GM21526 (cell line): ENCODE measurements at regions not wholly inside any gene's neighbourhood (a gene's known extent, or its start where the extent isn't known, plus 50 kb on each side); places are given as distances from the start of the nearest gene placed in this dataset.

Experiments used
- ATAC-seq: cut with Tn5 transposase; IDR thresholded peaks from one replicate; pipeline ENCODE4 v1.9.1; 2021; ENCODE audit warnings: moderate library complexity; ENCODE audit not compliant: unreplicated experiment, low FRiP score

DNA sequence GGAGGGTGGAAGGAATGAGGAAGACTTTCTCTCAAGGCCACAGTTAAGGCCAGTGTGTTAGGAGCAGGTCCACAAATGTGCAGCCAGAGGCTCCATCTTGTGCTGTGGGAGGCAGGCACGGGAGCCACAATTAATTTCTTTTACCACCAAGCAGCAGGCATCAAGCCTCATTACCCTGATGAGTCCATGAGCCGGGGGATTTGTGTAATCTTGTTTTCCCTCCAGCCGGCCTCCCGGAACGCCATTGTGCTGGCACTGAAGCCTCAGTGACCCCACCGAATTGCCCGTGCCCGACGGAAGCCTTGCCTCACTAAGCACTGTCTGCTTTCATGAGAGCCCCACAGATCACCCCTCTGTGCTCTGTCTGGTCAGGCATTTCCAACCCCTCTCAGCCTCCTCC lies 154.7 kb upstream of the STX18 start:
- no peak for ATAC-seq

DNA sequence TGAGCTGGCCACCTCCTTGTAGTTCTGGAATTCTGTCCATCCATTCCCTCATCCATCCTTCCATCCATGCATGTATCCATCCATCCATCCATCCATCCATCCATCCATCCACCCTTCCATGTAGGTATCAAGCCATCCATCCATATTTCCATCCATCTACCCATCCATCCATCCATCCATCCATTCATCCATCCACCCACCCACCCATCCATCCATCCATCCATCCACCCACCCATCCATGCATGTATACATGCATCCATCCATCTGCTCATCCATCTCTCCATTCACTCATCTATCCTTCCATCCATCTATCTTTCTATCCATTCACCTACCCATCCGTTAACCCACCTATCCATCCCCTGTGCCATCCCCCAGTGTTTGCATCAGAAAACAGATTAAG lies 153.6 kb upstream of the STX18 start:
- no peak for ATAC-seq

DNA sequence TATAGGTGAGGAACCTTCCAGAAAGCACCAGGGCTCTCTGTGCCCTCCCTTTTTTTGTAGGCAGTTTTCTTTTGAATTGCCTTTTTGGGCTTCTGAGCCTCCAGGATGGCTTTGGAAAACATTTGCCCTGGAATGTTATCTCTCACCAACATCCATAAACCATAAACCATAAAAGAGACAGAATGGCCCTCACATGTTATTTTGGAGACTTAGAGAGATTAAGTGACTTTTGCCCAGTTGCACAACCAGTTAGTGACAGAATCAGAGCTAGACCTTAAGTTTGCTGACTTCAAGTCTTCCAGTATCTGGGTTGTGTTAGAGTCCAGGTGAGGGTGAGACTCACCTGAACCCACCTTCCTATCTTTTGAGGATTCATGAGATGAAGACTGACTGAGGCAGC lies 153.0 kb upstream of the STX18 start:
- no peak for ATAC-seq

DNA sequence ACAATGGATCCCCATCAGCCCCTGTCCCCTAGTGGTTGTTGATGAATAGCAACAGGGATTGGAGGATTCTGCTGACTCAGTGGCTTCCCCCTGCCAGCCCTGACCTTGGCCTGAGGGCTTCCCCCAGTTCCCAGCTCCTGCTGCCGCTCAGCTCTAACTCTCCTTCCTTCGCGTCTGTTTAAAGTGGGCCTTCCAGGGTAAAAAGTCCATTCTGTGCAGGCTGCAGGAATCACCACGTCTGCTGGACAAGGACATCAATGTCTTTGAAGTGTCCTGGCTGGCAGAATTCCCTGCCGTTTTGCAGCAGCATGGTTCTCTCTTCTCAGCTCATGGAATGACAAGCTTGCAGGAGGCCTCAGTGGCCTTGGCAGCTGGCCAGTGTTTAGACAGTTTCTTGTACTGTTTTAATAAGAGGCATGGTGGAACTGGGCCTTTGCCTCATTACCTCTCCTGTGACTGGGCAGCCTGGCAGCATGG lies 152.5 kb upstream of the STX18 start:
- ATAC-seq = no peak

DNA sequence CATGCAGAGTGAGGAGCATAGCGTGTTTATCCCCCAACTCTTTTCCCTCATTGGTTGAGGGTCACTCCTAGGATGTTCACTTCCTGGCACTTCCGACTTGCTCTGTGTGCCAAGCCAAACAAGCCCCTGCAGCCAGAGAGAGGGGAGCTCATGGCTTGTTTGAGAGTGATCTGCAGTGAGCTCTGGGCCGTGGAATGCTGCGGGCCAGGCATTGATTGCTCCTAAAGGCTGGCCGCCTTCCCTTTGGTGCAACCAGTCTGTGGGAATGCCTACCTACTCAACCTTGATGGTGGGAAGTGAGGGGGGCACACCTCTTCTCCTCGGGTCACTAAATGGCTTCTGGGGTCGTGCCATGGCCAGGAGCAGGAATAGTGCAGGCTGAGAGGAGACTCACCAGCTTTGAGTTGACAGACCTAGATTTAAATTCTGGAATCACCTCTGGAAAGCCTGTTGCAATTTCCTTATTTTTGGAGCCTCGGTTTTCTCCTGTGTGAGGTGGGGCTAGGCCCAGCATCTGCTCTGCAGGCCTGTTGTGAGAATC lies 152.0 kb upstream of the STX18 start:
- ATAC-seq = no peak

DNA sequence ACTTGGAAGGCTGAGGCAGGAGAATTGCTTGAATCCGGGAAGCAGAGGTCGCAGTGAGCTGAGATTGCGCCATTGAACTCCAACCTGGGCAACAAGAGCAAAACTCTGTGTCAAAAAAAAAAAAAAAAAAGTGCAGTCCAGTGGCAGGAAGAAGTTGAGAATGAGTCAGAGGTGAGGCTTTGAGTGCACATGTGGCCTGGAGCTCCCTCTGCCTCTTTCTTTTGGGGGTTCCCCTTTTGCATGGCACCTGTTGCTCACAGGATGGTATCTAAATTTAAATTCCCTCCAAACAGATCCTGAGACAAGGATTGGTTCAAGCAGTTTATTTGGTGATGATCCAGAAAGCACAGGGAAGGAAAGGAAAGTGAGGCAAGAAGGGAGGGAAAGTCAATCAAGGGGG lies 151.4 kb upstream of the STX18 start:
- ATAC-seq = no peak

DNA sequence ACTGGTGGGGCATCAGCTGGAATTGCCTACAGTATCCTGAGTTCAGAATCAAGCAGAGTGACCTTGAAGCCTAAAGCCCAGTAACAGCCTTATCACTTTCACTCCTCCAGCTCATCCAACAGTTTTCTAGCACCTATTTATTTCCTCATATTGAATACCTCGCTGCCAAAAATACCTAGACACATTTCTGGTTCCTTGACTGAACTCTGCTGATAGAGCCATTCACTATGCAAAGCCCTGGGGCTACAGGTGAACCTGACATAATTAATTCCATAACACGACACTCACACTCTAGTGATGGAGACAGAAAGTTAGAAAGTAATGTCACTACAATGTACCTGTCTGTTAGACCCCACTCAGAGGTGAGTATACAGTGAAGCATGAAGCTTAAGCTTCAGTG lies 149.0 kb upstream of the STX18 start:
- no peak for ATAC-seq

DNA sequence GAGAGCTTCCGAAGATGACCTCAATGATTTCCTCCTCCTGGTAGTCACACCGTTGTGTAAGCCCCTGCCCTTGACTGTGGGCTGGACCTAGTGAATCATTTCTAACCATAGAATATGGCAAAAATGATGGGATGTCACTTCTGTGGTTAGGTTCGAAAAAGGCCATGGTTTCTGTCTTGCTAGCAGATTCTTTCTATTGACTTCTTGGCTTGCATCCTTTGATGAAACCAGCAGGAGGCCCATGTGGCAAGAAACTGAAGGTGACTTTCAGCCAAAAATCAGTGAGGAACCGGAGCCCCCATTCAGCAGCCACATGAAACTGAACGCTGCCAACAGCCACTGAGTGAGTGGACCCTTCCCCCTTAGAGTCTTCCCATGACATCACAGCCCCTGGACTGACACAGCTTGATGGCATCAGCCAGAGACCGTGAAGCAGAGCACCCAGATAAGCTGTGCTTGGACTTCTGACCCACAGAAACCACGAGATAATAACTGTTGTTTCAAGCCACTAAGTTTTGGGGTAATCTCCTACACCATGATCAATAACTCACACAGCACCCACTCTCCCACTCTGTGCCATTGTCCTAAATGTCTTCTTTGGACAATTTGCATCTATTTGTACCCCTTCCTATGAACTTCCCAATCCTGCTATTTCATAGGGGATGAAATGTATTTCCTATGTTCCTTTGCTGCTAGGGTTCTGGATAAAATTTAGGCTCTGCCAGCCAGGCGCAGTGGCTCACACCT lies 148.0 kb upstream of the STX18 start:
- ATAC-seq = peak; percentile 89

DNA sequence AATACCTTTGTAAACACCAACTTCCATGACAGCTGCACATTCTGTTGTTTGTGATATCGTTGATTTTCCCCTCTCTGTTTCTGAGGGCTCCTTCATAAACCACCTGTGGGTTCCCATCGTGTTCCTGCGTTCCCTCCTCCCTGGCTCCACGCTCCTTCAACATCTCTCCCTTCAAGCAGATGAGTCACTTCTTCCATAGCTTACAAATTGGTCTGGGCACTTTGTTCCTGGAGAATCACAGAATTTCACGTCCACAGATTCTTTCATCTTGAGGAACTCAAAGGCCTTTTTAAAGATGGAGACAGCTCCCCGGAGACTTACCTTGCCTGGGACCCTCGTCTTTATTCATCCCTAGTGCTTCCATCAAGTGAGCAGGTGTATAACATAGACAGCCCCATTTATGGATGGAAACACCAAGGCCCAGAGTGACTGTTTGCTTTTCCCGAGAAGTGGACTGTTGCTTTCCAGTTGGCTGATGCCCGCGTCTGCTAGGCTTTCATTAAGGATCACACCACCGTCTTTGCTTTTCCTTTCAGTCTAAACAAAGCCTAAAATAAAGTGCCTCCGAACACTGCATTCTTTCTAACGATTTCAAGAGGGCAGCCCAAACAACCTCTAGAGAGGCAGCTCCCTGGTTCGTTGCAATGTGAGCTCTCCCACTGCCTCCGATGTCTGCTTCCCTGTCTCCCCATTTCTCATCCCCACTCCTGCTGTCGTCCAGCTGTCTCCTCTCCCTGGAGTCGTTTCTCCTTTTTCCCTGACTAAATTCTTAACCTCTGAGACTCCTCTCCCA lies 146.3 kb upstream of the STX18 start:
- ATAC-seq = no peak

DNA sequence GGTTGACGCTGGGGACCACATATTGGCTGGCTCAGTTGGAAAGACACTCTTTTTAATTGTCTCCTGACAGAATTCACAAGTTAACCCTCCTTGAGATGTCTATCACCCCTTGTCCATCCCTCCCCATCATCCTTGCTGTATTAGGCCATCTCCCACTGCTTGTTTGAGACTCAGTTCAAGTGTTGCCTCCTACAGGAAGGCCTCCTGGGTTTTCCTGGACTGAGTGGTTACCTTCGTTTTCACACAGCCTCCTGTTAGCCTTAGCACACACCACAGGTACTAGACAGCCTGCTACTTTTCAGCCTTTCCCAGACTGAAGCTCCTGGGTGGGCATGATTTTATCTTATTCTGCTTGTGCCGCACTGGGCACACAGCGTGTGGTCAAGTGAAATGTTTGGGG lies 145.3 kb upstream of the STX18 start:
- no peak for ATAC-seq

DNA sequence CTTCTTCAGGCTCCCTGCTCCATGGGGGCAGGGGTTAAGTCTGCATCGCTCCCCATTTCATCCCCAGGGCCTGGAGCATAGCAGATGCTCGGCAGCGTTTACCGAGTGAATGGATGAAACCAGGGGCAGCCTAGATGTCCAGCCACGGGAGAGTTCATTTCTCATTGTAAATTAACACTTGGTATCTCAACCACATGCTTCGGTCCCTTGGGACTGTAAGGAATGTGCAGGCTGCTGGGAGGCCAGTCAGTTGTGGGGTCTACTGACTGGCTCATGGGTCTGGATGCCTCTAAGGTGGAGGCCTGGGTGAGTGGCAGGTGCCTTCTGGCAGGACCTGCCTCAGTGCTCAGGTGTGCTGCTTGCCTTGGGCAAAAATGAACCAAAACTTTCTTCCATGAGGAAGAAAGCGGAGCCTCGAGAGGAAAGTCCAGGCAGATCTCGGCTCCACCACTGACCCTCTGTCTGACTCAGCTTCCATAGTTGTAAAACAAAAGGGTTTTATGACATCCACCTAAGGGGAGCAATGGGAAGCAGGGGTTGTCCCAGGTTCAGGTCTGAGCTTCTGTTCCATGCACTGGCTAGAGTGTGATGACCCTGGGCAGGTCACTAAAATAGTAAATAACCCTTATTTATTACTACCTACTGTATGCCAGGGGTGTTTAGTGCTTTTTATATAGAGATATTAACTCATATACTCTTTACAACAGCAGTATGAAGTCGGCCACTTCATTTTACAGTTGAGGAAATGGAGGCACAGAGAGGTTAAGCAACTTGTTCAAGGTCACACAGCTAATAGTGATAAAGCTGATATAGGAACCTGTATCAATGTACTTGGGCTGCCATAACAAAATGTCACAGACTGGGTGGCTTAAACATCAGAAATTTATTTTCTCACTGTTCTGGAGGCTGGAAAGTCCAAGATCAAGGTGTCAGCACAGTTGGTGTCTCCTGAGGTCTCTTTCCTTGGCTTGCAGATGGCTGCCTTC lies 144.3 kb upstream of the STX18 start:
- ATAC-seq = no peak

DNA sequence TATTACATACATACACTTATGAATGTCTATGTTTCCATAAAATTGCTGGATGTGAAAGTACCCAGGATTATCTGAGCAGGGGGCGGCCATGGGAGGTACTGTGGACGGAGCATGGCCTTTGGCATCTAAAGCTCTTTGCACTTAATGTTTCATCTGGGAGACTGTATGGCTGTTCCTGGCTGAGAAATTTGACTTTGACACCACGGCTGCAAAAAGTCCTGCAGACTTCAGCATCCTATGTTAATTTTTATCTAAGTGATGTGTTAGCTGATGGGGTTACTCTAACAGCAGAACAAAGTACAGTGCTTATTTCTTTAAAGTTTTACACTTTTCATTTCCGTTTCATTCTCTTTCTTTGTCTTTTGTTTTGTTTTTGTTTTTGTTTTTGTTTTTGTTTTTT lies 139.8 kb upstream of the STX18 start:
- no peak for ATAC-seq

DNA sequence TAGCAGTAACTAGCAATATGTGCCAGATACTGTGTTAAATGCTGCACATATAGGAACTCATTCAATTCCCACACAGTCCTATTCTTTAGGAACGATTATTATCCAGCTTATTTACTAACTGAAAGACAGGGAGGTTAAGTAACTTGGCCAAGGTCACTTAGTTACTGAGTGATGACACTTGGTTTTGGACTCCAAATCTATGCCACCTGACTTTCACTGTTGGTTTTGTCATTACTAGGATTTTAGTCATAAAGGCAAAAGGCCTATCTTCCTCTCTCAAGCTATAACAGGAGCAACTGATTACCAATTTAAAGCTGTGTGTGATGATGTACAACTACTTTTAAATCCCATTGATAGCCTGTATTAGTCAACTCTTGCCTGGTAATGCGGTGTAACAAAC lies 138.9 kb upstream of the STX18 start:
- no peak for ATAC-seq

DNA sequence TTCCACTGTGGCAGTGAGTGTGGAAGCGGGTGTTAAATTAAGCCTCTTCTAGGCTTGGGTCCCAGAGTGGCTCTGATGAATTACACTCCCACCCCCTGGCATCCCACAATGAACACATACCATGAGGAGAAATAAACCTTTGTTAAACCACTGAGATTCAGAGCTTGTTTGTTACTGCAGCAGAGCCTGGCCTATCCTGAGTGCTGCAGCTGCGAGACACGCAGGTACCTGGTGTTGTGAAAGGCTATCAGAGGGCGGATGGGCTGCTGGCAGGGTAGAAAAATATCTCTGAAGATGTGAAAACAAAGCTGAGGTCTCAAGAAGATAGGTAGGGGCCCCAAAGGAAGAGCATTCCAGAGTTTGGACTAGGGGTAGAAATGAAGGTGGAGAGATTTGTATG lies 138.4 kb upstream of the STX18 start:
- ATAC-seq = no peak

DNA sequence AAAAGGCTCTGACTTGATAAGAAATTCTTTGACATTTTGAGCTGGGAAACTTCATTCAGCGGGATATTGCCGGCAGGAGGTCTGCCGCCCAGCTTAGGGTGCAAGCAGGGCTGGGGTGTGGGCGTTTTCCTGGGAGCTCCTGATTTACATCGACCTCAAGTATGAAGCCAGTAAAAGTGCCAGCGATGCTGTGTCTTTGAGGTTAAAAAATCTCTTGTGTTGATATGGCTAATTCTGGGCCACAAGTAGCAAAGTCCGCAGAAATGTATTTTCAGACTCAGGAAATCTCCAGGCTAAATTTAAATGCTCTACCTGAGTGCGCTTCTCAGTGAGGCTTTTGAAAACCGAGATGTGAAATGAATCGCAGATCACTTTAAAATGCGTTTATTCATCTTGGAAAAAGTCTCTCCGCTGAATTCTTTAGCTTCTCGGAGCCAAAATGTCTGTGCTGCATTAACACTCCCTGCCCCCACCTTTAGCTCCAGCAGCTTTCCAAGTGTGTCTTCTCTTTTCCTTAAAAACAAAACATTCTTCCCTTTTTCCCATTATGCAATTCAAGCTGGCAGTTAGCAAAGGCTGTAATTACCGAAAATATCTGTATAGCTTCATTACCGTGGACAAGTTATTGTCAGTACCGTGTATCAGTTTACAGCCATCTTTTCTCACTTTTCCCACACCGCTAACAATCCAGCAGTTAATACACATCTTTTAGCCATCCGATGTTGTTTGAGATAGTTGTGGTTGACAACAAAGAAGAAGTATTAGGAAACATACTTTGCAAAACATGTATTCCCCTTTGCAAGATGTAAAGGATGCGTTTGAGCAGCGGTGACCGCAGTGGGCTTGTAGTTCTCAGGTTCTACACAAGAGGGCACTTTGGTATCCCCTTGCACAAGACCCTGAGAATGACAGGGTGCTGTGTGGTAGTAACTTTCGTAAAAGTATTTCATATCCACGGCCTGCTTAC lies 136.0 kb upstream of the STX18 start:
- ATAC-seq = no peak

DNA sequence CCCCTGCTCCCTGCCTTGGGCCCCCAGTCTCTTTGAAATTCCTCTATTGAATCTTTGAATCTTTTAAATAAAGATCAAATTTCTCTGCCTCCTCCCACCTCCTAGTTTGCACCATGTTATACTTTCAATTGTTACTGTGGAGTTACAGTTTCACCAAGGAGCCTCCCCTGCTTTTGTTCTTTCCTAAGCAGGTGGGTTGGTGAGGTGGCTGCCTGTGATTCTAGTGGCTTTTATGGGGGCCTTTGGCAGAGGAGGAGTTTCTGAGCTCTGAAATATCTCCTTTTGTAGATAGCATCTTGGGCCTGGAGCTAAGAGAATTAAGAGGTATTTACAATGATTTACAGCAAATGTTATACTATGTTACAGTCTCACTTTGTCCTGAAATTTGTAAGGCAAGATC lies 133.8 kb upstream of the STX18 start:
- ATAC-seq = no peak

DNA sequence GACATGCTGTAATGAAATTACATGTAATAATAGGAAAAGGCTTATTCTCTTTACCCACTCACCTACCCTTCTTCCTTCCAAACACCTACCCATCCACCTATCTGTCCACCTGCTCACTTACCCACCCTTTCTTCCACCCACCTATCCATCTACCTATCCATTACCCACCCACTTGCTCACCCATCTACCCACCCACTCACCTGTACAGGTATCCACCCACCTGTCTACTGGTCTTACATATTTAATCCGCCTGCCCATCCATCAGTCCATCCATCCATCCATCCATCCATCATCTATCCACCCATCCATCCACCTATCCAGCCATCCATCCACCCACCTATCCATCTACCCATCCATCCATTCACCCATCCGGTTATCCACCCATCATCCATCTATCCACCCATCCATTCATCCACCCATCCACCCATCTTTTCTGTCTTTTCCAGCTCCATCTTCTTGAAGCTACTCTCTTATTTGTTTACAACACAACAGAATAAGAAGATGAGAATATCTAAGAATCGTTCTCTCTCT lies 133.3 kb upstream of the STX18 start:
- ATAC-seq = no peak

DNA sequence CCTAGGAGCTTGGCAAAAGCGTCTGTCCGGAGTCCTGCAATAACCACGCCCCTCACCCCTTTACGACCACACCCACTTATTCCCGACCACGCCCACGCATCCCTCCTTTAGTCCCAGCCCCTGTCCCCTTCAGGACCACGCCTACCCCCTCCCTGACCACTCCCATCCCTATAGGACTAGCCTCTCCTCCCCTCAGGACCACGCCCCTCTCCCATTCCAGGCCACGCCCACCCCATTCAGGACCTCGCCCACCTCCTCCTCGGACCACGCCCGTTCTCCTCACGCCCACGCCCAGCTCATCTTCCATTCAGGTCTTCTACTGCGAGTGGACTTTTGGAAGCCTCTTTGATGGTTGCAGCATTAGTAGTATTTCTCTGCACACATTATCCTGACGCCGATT lies 131.2 kb upstream of the STX18 start:
- ATAC-seq = no peak

DNA sequence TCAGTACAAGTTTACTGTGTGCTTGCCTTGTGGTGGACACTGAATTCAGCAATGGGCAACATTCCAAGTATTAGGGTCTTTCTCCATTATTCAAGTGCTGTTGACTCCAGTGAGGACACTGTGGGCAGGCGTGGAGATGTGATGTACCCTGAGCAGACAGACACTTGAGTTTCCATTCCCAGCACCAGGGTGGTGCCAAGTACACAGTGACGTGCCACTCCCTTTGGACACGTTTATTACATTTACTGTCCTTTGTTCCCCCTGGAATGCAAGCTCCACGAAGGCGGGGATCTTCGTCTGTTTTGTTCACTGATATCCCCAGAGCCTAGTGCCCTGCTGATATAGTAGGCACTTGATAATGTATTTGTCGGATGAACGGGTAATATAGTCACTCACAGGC lies 130.6 kb upstream of the STX18 start:
- ATAC-seq = no peak
